Panc1 (cell line): ENCODE measurements at regions not wholly inside any gene's neighbourhood (a gene's known extent, or its start where the extent isn't known, plus 50 kb on each side); places are given as distances from the start of the nearest gene placed in this dataset.

Experiments
- CTCF ChIP-seq: fragments of 450-650 bp; IDR thresholded peaks from 2 replicates; pipeline ENCODE4 v1.5.1; 2017; ENCODE audit warnings: mild to moderate bottlenecking
- POLR2AphosphoS5 ChIP-seq: IDR thresholded peaks from 2 replicates; pipeline ENCODE4 v1.6.1; 2012; ENCODE audit warnings: mild to moderate bottlenecking, low read depth, low read length, moderate library complexity

- no peak for TF ChIP-seq CTCF
- no peak for TF ChIP-seq POLR2AphosphoS5
These were observed 117.1 kb downstream of the SYT10 start for GRCh38 chr12:33322519-33322918.
